Neuronal stem cell (in vitro differentiated cells): ENCODE measurements at regions not wholly inside any gene's neighbourhood (a gene's known extent, or its start where the extent isn't known, plus 50 kb on each side); places are given as distances from the start of the nearest gene placed in this dataset.

ENCODE experiments used
- DNase-seq: peaks from one replicate; pipeline ENCODE4 v3.0.0-alpha.2; 2013; ENCODE audit warnings: low spot score
- H2AFZ ChIP-seq: one replicate; pipeline ENCODE4 v1.6.1; 2013; ENCODE audit warnings: mild to moderate bottlenecking, low read length, inconsistent platforms
- H2AK5ac ChIP-seq: 2 replicates; pipeline ENCODE4 v1.6.1; 2013; ENCODE audit warnings: low read depth, mild to moderate bottlenecking, inconsistent platforms, low read length, moderate library complexity, mixed read lengths
- H2BK120ac ChIP-seq: 2 replicates; pipeline ENCODE4 v1.6.1; 2013; ENCODE audit warnings: low read depth, mild to moderate bottlenecking, inconsistent platforms, low read length, moderate library complexity, mixed read lengths
- H2BK12ac ChIP-seq: one replicate; pipeline ENCODE4 v1.6.1; 2013; ENCODE audit warnings: low read length, inconsistent platforms
- H2BK15ac ChIP-seq: 2 replicates; pipeline ENCODE4 v1.6.1; 2013; ENCODE audit warnings: mild to moderate bottlenecking, low read length, inconsistent platforms, mixed read lengths
- H2BK5ac ChIP-seq: one replicate; pipeline ENCODE4 v1.6.1; 2013; ENCODE audit warnings: inconsistent platforms, mild to moderate bottlenecking, low read length, moderate library complexity
- H3K14ac ChIP-seq: one replicate; pipeline ENCODE4 v1.6.1; 2013; ENCODE audit warnings: low read length, inconsistent platforms
- H3K18ac ChIP-seq: 2 replicates; pipeline ENCODE4 v1.6.1; 2013; ENCODE audit warnings: low read length, inconsistent platforms
- H3K23ac ChIP-seq: 2 replicates; pipeline ENCODE4 v1.6.1; 2013; ENCODE audit warnings: low read depth, mild to moderate bottlenecking, mixed read lengths, low read length, inconsistent platforms; ENCODE audit not compliant: poor library complexity
- H3K27ac ChIP-seq: replicated peaks from 3 replicates; pipeline ENCODE4 v1.5.1; 2013; ENCODE audit warnings: low read length, inconsistent platforms
- H3K27me3 ChIP-seq, 3 experiments: 2 replicates each; pipeline ENCODE4 v1.6.1; 2013; ENCODE audit warnings: low read length in 3 of 3, mild to moderate bottlenecking in 2 of 3, inconsistent platforms in 1 of 3, low read depth in 1 of 3, mixed read lengths in 1 of 3, moderate library complexity in 1 of 3; ENCODE audit not compliant: control insufficient read depth in 3 of 3, insufficient read depth in 3 of 3
- H3K36me3 ChIP-seq, 2 donors: replicated peaks in 1 of 2; 2 replicates each; pipeline ENCODE4 v1.6.1; 2013; ENCODE audit warnings: low read length in 2 of 2; ENCODE audit not compliant: control insufficient read depth in 2 of 2, insufficient read depth in 2 of 2
- H3K4ac ChIP-seq: 2 replicates; pipeline ENCODE4 v1.6.1; 2013; ENCODE audit warnings: inconsistent platforms, mild to moderate bottlenecking, low read length, moderate library complexity
- H3K4me1 ChIP-seq, 2 donors: 1 replicate in 1 of 2; 2 replicates in 1 of 2; pipeline ENCODE4 v1.6.1; 2013; ENCODE audit warnings: low read length in 2 of 2, low read depth in 1 of 2; ENCODE audit not compliant: control insufficient read depth in 2 of 2, insufficient read depth in 1 of 2
- H3K4me2 ChIP-seq: one replicate; pipeline ENCODE4 v1.6.1; 2013; ENCODE audit warnings: mild to moderate bottlenecking, low read length, inconsistent platforms; ENCODE audit not compliant: insufficient read depth, poor library complexity, severe bottlenecking
- H3K4me3 ChIP-seq, 2 donors: 2 replicates each; pipeline ENCODE4 v1.5.1; 2013; ENCODE audit warnings: low read length in 2 of 2, mild to moderate bottlenecking in 2 of 2, inconsistent platforms in 1 of 2, moderate library complexity in 1 of 2
- H3K79me1 ChIP-seq: one replicate; pipeline ENCODE4 v1.6.1; 2013; ENCODE audit warnings: low read depth, mild to moderate bottlenecking, inconsistent platforms, low read length, moderate library complexity
- H3K9ac ChIP-seq: one replicate; pipeline ENCODE4 v1.6.1; 2013; ENCODE audit warnings: mild to moderate bottlenecking, low read depth, low read length, inconsistent platforms; ENCODE audit not compliant: poor library complexity
- H3K9me3 ChIP-seq, 2 donors: replicated peaks in 1 of 2; 2 replicates each; pipeline versions ENCODE3 to v1.6.1; 2013; ENCODE audit warnings: low read length in 2 of 2, mild to moderate bottlenecking in 2 of 2, inconsistent platforms in 1 of 2, low read depth in 1 of 2, mixed read lengths in 1 of 2, moderate library complexity in 1 of 2; ENCODE audit not compliant: control insufficient read depth in 2 of 2, insufficient read depth in 1 of 2
- H4K8ac ChIP-seq: one replicate; pipeline ENCODE4 v1.6.1; 2013; ENCODE audit warnings: low read depth, mild to moderate bottlenecking, inconsistent platforms, low read length, moderate library complexity
- H4K91ac ChIP-seq: one replicate; pipeline ENCODE4 v1.6.1; 2013; ENCODE audit warnings: low read length, low read depth, mild to moderate bottlenecking, inconsistent platforms; ENCODE audit not compliant: poor library complexity
- WGBS, 2 donors: extraction: QIAGEN DNeasy Blood & Tissue Kit; methylation state at CpG; one replicate each; pipeline ENCODE4 v1.1.7; 2013; ENCODE audit warnings: missing lambda C conversion rate in 2 of 2, mixed read lengths in 1 of 2; ENCODE audit not compliant: insufficient read length in 2 of 2, insufficient replicate concordance in 1 of 2; ENCODE audit errors: extremely low coverage in 2 of 2; 5-methylcytosine and 5-hydroxymethylcytosine counted together

- Histone ChIP-seq H3K9me3 (no peaks in the 10 kb centered on the region), H2AK5ac (no peak overlapping the region), H3K79me1 (no peaks in the 10 kb centered on the region), H3K23ac (no peak overlapping the region), H2AFZ (no peak overlapping the region), H3K27ac (no peak overlapping the region), H2BK120ac (no peak overlapping the region), H3K4me1 (no peaks in the 10 kb centered on the region), H2BK12ac (no peak overlapping the region), H3K14ac (no peak overlapping the region), H2BK5ac (no peak overlapping the region), H4K91ac (no peak overlapping the region), H3K18ac (no peak overlapping the region), H3K27me3 (no peaks in the 10 kb centered on the region), H3K4me3 (no peak overlapping the region), H4K8ac (no peak overlapping the region), H3K36me3 (no peaks in the 10 kb centered on the region), H3K9ac (no peak overlapping the region), H2BK15ac (no peak overlapping the region), H3K4ac (no peak overlapping the region), H3K4me2 (no peak overlapping the region)
- WGBS, 2 donors, result no CpG with 5 or more reads among the region's 2 CpGs
- no peak for DNase-seq
Measured at GRCh38 chr7:67794544-67794943, 797.9 kb downstream of the TYW1 start.

GRCh38 chr7:67803789-67804188, 807.2 kb downstream of the TYW1 start:
- Histone ChIP-seq H2BK12ac (no peak overlapping the region), H3K27me3 (no peaks in the 10 kb centered on the region), H4K91ac (no peak overlapping the region), H3K4me2 (no peak overlapping the region), H3K4ac (no peak overlapping the region), H3K36me3 (no peaks in the 10 kb centered on the region), H3K9me3 (peaks cover 0 to 3% of the 10 kb centered on the region in 2 donors), H2BK120ac (no peak overlapping the region), H2AK5ac (no peak overlapping the region), H3K4me3 (no peak overlapping the region), H3K4me1 (no peaks in the 10 kb centered on the region), H3K9ac (no peak overlapping the region), H3K27ac (no peak overlapping the region), H3K18ac (no peak overlapping the region), H2BK15ac (no peak overlapping the region), H4K8ac (no peak overlapping the region), H2AFZ (no peak overlapping the region), H3K79me1 (no peaks in the 10 kb centered on the region), H3K14ac (no peak overlapping the region), H3K23ac (no peak overlapping the region), H2BK5ac (no peak overlapping the region)
- no peak for DNase-seq
- no CpG with 5 or more reads among the region's 8 CpGs for WGBS, 2 donors

- DNase-seq, result no peak
- no peaks in the 10 kb centered on the region for H3K4me1 ChIP-seq
- no peak overlapping the region for H3K27ac ChIP-seq
- no peak overlapping the region for H3K18ac ChIP-seq
- H3K23ac ChIP-seq, result no peak overlapping the region
- H3K4me2 ChIP-seq, result no peak overlapping the region
- H3K27me3 ChIP-seq, result no peaks in the 10 kb centered on the region
- no peak overlapping the region for H3K4ac ChIP-seq
- no peak overlapping the region for H4K8ac ChIP-seq
- no peak overlapping the region for H4K91ac ChIP-seq
- WGBS, 2 donors, result no CpG with 5 or more reads among the region's 6 CpGs
- H3K4me3 ChIP-seq, result no peak overlapping the region
- H2AFZ ChIP-seq, result no peak overlapping the region
- H2BK15ac ChIP-seq, result no peak overlapping the region
- no peak overlapping the region for H2BK5ac ChIP-seq
- no peak overlapping the region for H3K9ac ChIP-seq
- no peaks in the 10 kb centered on the region for H3K36me3 ChIP-seq
- no peak overlapping the region for H2AK5ac ChIP-seq
- peaks cover 0 to 3% of the 10 kb centered on the region in 2 donors for H3K9me3 ChIP-seq
- no peak overlapping the region for H2BK120ac ChIP-seq
- no peaks in the 10 kb centered on the region for H3K79me1 ChIP-seq
- H2BK12ac ChIP-seq, result no peak overlapping the region
- no peak overlapping the region for H3K14ac ChIP-seq
Measured at GRCh38 chr7:67805921-67806471, 809.4 kb downstream of the TYW1 start.

DNA sequence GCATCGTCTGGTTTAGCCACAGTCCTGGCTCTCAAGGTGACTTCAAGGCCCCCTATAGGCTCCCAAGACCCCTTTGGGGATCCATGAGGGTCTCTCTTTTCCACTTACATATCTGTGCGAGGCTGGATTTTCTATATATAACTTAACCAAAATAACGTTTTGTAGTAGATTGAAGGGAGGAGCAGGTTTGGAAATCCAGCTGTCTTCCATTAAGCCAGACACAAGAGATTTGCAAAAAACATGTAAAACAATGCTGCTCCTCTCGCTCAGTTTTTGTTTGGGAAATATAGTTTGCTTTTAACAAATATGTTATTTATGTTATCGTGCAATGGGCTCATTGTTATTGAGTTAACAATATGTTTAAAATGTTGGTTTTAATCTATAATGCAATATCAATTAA, 811.2 kb downstream of the TYW1 start:
- no peak overlapping the region for H3K23ac ChIP-seq
- H2BK5ac ChIP-seq, result no peak overlapping the region
- no peak overlapping the region for H4K8ac ChIP-seq
- H2BK15ac ChIP-seq, result no peak overlapping the region
- no peak overlapping the region for H2BK12ac ChIP-seq
- no CpG with 5 or more reads among the region's 5 CpGs for WGBS, 2 donors
- H3K27me3 ChIP-seq, result no peaks in the 10 kb centered on the region
- H3K27ac ChIP-seq, result no peak overlapping the region
- no peak overlapping the region for H3K9ac ChIP-seq
- no peak overlapping the region for H3K18ac ChIP-seq
- no peak for DNase-seq
- peaks cover 0 to 3% of the 10 kb centered on the region in 2 donors for H3K9me3 ChIP-seq
- H3K4me1 ChIP-seq, result no peaks in the 10 kb centered on the region
- H3K79me1 ChIP-seq, result no peaks in the 10 kb centered on the region
- no peak overlapping the region for H3K4me3 ChIP-seq
- H2AFZ ChIP-seq, result no peak overlapping the region
- H3K4ac ChIP-seq, result no peak overlapping the region
- no peaks in the 10 kb centered on the region for H3K36me3 ChIP-seq
- H2AK5ac ChIP-seq, result no peak overlapping the region
- no peak overlapping the region for H3K4me2 ChIP-seq
- no peak overlapping the region for H2BK120ac ChIP-seq
- H4K91ac ChIP-seq, result no peak overlapping the region
- no peak overlapping the region for H3K14ac ChIP-seq
